ENCODE measurements at regions not wholly inside any gene's neighbourhood (a gene's known extent, or its start where the extent isn't known, plus 50 kb on each side); places are given as distances from the start of the nearest gene placed in this dataset.
"Not testable (repeated sequence)": the region's sequence is repeated elsewhere in the genome, so short reads cannot be mapped to it uniquely, and the experiment has no call there.

GRCh38 chr7:29649028-29649716 lies 85.5 kb downstream of the PRR15 start:
- DNase-seq (ENCODE audit: low read depth in 2 of 3, low spot score in 2 of 3): no peak

DNA sequence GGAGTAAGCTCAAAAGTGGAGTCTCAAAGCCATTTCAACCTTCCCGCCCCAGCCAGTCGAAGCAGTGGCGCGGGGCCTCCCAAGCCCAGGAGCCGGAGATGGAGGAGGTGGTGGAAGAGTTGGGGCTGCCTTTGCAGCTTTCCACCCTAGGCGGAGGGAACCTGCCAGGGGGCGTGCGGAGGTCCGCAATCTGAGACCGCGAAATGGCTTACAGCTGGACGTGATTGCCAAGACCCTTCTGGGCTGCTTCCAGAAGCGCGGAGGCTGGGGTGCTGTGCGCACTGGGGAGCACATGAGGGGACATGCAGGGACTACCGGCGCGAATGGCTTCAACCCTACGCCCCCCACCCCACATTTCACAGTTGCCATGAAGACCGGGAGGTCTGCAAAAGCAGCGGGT lies 86.2 kb downstream of the PRR15 start:
- DNase-seq (ENCODE audit: low read depth in 2 of 3, low spot score in 2 of 3): no peak

GRCh38 chr7:29651477-29651876 lies 87.8 kb downstream of the PRR15 start:
- DNase-seq (ENCODE audit: low read depth in 2 of 3, low spot score in 2 of 3): no peak

DNA sequence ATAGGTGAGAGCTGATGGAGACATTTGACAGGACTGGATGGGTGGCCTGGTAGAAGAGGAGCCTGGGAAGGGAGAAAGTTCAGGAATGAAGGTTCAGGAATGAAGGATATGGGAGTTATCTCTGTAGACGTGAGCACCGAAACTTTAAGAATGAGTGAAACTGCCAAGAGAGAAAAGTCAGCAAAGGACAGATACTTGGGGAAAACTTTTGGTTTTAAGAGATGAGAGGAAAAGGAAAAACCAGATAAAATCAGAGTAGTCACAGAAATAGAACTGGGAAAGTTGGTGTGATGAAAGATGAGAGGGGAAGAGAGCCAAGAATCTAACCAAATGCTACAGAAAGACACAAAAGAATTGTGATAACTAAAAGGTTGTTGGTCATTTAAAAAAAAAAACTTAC lies 88.9 kb downstream of the PRR15 start:
- no peak for DNase-seq (ENCODE audit: low read depth in 2 of 3, low spot score in 2 of 3)

DNA sequence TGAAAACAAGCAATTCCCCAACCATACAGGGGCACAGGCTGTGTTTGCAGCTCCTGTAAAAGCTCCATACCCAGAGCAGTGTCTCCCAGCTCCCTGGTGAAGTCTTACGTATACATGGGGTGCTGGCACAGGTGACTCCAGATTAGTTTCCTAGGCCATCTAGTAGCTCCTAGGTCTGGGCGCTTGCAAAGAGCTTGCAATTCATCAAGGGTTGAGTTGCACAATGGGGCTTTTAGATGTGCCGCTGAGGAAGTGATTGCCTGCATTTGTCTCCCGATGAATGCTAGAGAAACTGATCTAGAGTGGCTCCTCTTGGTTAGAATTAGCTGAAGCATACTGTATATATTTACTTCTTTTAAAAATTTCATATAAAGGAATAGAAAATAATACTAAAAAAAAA lies 90.7 kb downstream of the PRR15 start:
- not testable (repeated sequence) for DNase-seq (ENCODE audit: low read depth in 2 of 3, low spot score in 2 of 3)

GRCh38 chr7:29657288-29657687 lies 93.7 kb downstream of the PRR15 start:
- DNase-seq (ENCODE audit: low read depth in 2 of 3, low spot score in 2 of 3): no peak

GRCh38 chr7:29657856-29658255 lies 94.2 kb downstream of the PRR15 start:
- no peak for DNase-seq (ENCODE audit: low read depth in 2 of 3, low spot score in 2 of 3)

- not testable (repeated sequence) for DNase-seq (ENCODE audit: low read depth in 2 of 3, low spot score in 2 of 3)
These were observed 95.6 kb downstream of the PRR15 start for GRCh38 chr7:29659213-29659612.

GRCh38 chr7:29662899-29663298 lies 99.3 kb downstream of the PRR15 start:
- not testable (repeated sequence) for DNase-seq (ENCODE audit: low read depth in 2 of 3, low spot score in 2 of 3)

- not testable (repeated sequence) for DNase-seq (ENCODE audit: low read depth in 2 of 3, low spot score in 2 of 3)
These were observed 101.4 kb downstream of the PRR15 start for GRCh38 chr7:29664999-29665398.

DNA sequence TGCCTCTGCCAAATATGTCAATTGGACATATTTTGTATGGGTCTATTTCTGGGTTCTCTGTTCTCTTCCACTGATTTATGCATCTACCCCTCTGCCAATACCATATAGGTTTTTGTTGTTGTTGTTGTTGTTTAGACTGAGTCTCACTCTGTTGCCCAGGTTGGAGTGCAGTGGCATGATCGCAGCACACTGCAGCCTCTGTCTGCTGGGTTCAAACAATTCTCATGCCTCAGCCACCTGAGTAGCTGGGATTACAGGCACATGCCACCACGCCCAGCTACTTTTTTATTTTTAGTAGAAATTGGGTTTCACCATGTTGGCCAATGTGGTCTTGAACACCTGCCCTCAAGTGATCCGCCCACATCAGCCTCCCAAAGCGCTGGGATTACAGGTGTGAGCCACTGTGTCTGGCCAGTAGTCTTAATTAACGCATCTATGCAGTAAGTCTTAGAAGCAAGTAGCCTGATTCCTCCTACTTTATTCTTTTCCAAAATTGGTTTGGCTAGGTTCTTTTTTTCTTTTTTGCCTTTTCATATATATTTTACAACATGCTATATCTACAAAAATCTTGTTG lies 103.5 kb downstream of the PRR15 start:
- not testable (repeated sequence) for DNase-seq (ENCODE audit: low read depth in 2 of 3, low spot score in 2 of 3)

- DNase-seq (ENCODE audit: low read depth in 2 of 3, low spot score in 2 of 3): not testable (repeated sequence)
These were observed 107.7 kb downstream of the PRR15 start for GRCh38 chr7:29671286-29671685.

DNA sequence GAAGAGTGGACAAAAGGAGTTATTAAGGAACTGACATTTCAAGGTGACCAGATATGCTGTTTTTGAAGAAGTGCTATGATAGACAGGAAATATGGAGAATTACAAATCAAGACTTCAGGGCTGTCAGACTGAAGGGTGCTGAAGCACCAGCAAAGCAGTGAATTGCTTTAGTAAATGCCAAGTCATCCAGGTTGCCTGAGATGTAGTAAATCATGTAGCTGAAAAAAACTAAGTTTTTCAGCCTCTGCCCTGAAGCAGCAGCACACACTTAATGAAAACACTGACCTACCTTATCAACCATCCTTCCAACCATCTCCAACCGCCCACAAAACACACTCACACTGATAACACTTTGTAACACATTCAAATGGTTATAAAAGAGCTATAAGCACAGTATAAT lies 110.0 kb downstream of the PRR15 start:
- not testable (repeated sequence) for DNase-seq (ENCODE audit: low read depth in 2 of 3, low spot score in 2 of 3)

DNA sequence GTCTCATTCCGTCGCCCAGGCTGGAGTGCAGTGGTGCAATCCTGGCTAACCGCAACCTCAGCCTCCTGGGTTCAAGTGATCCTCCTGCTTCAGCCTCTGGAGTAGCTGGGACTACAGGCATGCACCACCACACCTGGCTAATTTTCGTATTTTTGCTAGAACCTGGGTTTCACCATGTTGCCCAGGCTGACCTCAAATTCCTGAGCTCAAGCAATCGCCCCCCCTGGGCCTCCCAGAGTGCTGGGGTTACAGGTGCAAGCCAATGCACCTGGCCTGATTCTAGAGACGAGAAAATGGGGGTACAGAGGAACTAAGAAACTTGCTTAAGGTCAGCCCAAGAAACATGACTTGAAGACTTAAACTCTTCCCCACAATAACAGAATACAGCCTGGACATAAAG lies 111.0 kb downstream of the PRR15 start:
- not testable (repeated sequence) for DNase-seq (ENCODE audit: low read depth in 2 of 3, low spot score in 2 of 3)

DNA sequence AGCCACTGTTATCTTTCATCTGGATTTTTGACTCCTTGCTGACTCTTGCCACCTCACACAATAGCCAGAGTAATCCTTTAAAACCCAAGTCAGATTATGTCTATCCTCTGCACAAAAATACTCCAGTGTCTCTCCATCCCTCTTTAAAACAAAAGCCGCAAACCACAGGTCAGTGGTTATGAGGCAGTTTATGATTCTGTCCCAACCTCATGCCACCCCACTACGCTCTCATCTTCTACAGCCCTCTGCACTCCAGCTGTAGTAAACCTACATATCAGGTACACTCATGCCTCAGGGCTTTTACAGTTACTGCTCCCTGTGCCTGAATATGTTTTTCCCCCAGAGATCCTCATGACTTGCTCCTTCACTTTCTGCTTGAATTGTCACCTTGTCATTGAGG lies 113.6 kb downstream of the PRR15 start:
- not testable (repeated sequence) for DNase-seq (ENCODE audit: low read depth in 2 of 3, low spot score in 2 of 3)

DNA sequence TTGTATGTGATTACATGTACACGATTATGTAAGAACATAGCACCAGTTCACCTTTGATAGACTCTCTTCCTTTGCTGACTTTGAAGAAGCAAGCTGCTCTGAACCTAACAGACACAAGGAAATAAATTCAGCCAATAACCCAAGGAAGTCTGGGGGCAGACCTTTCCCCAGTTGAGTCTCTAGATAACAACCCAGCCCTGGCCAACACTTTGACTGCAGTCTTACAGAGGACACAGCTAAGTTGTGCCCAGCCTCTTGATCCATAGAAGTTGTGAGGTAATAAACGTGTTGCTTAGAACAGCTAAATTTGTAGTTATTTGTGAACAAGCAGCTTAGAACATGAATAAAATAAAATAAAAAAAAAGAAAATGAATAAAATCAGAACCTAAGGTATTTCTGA lies 116.3 kb downstream of the PRR15 start:
- DNase-seq (ENCODE audit: low read depth in 2 of 3, low spot score in 2 of 3): not testable (repeated sequence)

DNA sequence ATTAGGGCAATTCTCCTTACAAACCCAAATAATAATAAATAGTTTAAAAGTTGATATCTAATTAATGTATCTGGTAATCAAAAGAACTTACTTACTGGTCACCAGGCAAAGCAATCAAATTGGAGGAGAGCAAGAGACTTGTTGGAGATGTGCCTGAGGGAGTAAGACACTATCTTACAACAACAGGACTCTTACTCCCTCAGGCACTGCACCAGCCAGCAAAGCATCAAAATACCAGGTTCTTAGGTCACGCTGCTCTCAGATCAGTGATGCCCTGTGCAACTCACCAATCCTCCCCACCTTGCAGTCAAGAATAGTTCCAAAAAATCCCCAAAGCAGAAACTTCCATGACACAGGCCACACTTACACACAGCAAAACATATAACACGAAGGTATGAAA lies 117.0 kb downstream of the PRR15 start:
- DNase-seq (ENCODE audit: low read depth in 2 of 3, low spot score in 2 of 3): not testable (repeated sequence)

DNA sequence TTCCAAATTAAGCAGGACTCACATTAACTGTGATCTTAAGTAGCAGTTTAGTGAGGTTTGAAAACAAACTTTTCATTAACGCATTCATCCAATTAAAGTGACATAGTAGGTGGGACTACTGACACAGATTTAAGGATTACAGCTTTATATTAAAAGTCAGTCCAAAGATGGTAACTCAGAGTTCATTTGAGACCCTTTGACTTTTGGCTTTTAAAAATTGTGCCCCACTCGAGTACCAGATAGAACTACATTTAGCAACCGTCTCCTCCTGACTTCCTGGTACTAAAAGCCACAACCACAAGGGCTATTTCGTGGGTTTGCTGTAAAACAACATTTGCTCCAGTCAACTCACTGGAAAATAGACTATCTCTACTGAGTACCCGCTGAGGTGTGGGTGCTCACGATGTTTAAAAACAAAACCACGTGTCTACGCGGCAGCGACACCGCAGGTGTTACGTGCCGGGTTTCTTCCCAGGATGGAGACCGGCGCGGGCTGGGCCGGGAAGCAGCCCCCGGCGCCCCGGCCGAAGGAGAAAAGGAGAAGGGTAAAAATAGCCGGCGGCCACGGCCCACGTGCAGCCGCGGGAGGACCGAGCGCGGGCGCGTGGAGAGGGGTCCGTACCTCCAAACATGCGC lies 120.6 kb downstream of the PRR15 start:
- not testable (repeated sequence) for DNase-seq (ENCODE audit: low read depth in 2 of 3, low spot score in 2 of 3)

DNA sequence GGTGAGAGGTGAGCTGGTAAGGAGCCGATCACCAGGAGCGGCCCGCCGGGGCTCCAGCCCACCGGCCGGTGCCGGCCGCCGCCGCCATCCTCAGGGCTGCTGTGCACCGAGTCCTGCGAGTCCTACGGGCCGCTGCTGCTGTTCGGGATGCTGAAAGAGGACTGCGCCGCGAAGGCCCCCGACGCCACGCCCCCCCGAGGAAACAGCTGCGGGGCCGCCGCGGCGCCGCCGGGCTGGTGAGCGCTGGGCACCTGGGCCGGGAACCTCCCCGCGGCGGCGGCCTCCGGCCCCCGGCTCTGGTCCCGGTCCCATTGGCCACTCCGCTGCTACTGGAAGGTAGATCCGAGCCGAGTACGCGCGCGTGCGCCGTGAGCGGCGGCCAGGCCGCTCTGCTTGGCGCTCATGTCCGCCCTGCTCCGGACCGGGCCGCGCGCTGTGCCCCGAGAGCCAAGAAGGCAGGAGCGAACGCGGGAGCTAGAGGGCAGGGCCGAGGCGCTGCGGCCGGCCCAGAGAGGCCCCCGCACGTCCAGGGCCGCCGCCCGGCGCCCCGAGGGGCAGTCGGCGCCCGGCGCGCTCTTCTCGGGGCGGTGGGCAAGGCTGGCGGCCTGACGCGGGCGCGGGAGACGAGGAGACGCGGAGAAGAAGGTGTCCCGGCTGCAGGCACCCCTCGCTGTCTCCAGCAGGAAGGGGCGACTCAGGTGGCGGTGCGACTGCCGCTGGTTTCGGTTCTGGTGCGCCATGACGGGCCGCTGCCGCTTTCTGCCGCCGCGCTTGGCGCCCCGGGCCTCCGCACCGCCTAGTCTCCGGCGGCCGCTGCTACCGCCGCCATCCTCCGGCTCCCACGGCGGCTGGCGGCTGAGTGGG lies 121.3 kb upstream of the WIPF3 start:
- peak in 2 of 3 experiments; percentile 9 to 12 for DNase-seq (ENCODE audit: low read depth in 2 of 3, low spot score in 2 of 3)

DNA sequence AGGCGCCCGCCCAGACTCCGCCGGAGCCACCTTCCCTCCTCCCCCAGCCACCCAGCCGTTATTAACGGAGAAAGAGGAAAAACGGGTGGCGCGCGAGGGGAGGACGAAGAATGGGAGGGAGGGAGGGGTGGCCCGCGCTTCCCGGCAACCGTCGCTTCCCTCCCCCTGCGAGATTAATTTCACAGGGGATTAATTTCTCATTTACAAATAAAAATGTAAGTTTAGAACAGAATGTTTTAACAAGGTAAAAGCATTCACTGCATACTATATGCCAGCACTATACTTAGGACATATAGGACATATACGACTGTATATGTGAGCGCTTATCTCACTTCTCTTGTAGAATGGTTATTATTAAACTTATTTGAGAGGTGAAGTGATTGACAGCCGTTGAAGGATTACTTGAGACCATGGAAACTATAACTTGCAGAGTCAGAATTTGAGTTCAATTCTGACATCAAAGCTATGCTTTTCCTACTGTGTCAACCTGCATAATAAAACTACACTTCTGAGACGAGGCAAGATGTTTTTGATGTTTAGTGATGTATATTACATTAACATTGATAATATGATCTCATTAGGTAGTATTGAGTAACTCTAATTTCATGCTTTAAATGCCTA lies 120.5 kb upstream of the WIPF3 start:
- not testable (repeated sequence) for DNase-seq (ENCODE audit: low read depth in 2 of 3, low spot score in 2 of 3)

GRCh38 chr7:29690510-29690909 lies 115.8 kb upstream of the WIPF3 start:
- DNase-seq (ENCODE audit: low read depth in 2 of 3, low spot score in 2 of 3): not testable (repeated sequence)

Data from activated CD8-positive, alpha-beta memory T cell treated with anti-CD3 and anti-CD28 coated beads for 48 hours (primary cell).